Left lung (tissue), 4 donors: ENCODE measurements at regions not wholly inside any gene's neighbourhood (a gene's known extent, or its start where the extent isn't known, plus 50 kb on each side); places are given as distances from the start of the nearest gene placed in this dataset.
A peak's percentile ranks its signal among the peaks of the same experiment; 100 is the strongest.

Experiments used
- ATAC-seq: fragments of 200-7000 bp; cut with Tn5 transposase; one replicate; pipeline ENCODE4 v1.9.1; 2020; ENCODE audit warnings: moderate library complexity
- DNase-seq, 4 donors: peaks; one replicate each; pipeline ENCODE4 v3.0.0-alpha.2; 2013 to 2020
- H3K27ac ChIP-seq, 2 donors: fragments of 200-600 bp; sonication (generic) in 1 of 2; one replicate each; pipeline versions ENCODE4 v1.5.0 to v1.8.0; 2020 to 2021
- H3K27me3 ChIP-seq, 2 donors: fragments of 200-600 bp; sonication (generic) in 1 of 2; one replicate each; pipeline versions ENCODE4 v1.5.0 to v1.8.0; 2020 to 2021
- H3K36me3 ChIP-seq, 2 donors: fragments of 200-600 bp; sonication (generic) in 1 of 2; one replicate each; pipeline versions ENCODE4 v1.5.0 to v1.8.0; 2020 to 2021
- H3K4me1 ChIP-seq, 2 donors: fragments of 200-600 bp; one replicate each; pipeline ENCODE4 v1.8.0; 2021
- H3K4me3 ChIP-seq, 2 donors: fragments of 200-600 bp; sonication (generic) in 1 of 2; one replicate each; pipeline versions ENCODE4 v1.5.0 to v1.8.0; 2020 to 2021; ENCODE audit warnings: mild to moderate bottlenecking in 1 of 2
- H3K9me3 ChIP-seq, 2 donors: fragments of 200-600 bp; sonication (generic) in 1 of 2; one replicate each; pipeline versions ENCODE4 v1.5.0 to v1.8.0; 2020 to 2021
- intact Hi-C, 2 donors: fragments of 100-400 bp; cut with DNase I; formaldehyde crosslinking; loops; one replicate each; pipeline versions ENCODE4 v1.11.2 to v1.14.2; 2022
- TF ChIP-seq, protein P1 (sequence below), 2 donors: fragments of 200-600 bp; sonication (generic) in 1 of 2; IDR thresholded peaks; one replicate each; pipeline versions ENCODE4 v1.5.0 to v1.8.0; 2021; ENCODE audit warnings: antibody characterized with exemption in 2 of 2
- donor health status: DM: no; HTN: yes; CAD: no.
- donor health status: DM: no; HTN: no; CAD: no.

DNA sequence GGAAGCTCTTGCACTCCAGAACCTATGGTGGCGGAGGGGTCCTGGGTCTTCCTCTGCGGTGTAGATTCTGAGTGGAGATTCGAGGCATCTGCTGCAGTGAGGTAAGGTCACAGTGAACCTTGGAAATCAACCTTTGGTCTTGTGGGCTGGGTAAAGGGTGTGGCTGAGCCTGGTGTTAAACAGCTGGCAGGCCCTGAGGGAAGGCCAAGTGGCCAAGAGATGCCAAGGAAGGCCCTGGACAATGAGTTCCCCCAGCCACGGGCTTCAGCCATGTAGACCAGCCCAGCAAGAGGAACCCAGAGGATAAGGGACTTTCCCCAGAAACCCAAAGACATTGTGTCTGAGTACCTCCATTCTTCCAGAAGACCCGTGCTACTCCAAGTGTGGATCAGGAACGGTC, 137.2 kb upstream of the ETS2 start:
- TF ChIP-seq, protein P1, sequence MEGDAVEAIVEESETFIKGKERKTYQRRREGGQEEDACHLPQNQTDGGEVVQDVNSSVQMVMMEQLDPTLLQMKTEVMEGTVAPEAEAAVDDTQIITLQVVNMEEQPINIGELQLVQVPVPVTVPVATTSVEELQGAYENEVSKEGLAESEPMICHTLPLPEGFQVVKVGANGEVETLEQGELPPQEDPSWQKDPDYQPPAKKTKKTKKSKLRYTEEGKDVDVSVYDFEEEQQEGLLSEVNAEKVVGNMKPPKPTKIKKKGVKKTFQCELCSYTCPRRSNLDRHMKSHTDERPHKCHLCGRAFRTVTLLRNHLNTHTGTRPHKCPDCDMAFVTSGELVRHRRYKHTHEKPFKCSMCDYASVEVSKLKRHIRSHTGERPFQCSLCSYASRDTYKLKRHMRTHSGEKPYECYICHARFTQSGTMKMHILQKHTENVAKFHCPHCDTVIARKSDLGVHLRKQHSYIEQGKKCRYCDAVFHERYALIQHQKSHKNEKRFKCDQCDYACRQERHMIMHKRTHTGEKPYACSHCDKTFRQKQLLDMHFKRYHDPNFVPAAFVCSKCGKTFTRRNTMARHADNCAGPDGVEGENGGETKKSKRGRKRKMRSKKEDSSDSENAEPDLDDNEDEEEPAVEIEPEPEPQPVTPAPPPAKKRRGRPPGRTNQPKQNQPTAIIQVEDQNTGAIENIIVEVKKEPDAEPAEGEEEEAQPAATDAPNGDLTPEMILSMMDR (IDR thresholded peaks at IDR 0.05): no peak
- Histone ChIP-seq H3K4me3 (no peak overlapping the region), H3K9me3 (no peaks in the 10 kb centered on the region), H3K4me1 (no peaks in the 10 kb centered on the region), H3K27ac (no peak overlapping the region), H3K27me3 (peaks cover 0 to 9% of the 10 kb centered on the region in 2 donors), H3K36me3 (no peaks in the 10 kb centered on the region)
- intact Hi-C loops: no loop called here
- ATAC-seq (peak; percentile 16), DNase-seq (no peak)

DNA sequence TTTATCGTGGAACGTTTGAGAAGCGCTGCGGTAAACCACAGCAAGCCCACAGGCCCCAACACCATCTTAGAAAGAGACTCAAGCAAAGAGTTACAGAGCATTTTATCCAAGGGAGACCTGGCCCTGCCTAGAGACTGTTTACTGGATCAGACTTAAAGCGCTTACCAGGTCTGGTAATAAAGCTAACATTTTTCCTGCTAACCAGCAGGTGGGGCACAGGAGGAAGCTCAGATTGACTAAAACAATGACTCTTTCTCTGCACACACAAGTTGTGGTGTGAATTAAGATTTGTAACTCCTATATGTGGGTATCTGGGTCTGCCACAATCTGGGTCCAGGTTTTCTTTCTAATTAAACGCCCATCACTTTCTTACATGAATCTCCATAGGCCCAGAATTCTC, 136.5 kb upstream of the ETS2 start:
- Histone ChIP-seq H3K9me3 (no peaks in the 10 kb centered on the region), H3K4me3 (no peak overlapping the region), H3K36me3 (no peaks in the 10 kb centered on the region), H3K27me3 (peaks cover 0 to 6% of the 10 kb centered on the region in 2 donors), H3K27ac (no peak overlapping the region), H3K4me1 (no peaks in the 10 kb centered on the region)
- ATAC-seq: peak; percentile 48
- intact Hi-C loops: no loop called here
- TF ChIP-seq, protein P1 (IDR thresholded peaks at IDR 0.05): peak in 1 of 2 donors; percentile 20
- peak in 1 of 4 donors; percentile 30 for DNase-seq

DNA sequence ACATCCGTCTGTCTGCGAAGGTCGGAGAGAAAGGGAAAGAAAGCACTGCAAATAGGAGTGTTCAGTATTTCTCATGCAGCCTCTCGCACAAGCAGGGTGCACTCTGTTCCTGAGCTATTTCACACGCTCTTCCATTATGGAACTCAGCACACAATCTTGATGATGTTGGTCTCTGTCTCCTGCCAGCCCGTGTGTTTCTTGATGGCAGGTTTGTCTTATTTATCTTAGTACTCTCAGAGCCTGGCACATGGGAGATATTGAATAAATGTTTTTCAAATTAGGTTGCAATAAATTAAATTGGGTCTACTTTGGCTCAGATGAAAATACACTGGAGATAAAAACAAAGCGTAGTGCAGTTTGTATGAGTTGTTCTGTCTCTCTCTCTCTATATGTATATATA, 134.9 kb upstream of the ETS2 start:
- TF ChIP-seq, protein P1 (IDR thresholded peaks at IDR 0.05): no peak
- H3K4me3 ChIP-seq: no peak overlapping the region
- DNase-seq (no peak), ATAC-seq (no peak)
- no peak overlapping the region for H3K27ac ChIP-seq
- no peaks in the 10 kb centered on the region for H3K36me3 ChIP-seq
- H3K27me3 ChIP-seq: peaks cover 0 to 14% of the 10 kb centered on the region in 2 donors
- intact Hi-C loops: no loop called here
- H3K9me3 ChIP-seq: no peaks in the 10 kb centered on the region
- no peaks in the 10 kb centered on the region for H3K4me1 ChIP-seq

DNA sequence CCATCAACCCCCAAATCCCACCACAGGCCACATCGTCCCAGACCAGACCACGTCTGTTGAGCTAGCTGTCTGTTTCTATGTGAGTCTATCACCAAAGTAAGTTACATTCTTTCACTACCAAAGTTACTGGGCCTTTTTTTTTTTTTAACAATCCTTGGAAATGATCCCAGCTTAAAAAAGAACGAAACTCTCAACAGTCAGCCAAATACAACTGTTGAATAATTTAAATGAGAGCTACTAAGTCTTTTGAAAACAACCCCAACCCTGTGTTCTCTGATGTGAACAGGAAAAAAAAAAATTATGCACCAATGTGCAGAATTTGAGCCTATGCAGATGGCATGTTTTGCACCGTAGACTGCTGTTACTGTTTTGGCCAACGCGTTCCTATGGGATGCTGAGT, 134.0 kb upstream of the ETS2 start:
- Histone ChIP-seq H3K27me3 (peaks cover 0 to 22% of the 10 kb centered on the region in 2 donors), H3K4me3 (no peak overlapping the region), H3K27ac (no peak overlapping the region), H3K9me3 (no peaks in the 10 kb centered on the region), H3K4me1 (no peaks in the 10 kb centered on the region), H3K36me3 (no peaks in the 10 kb centered on the region)
- intact Hi-C loops: no loop called here
- ATAC-seq: no peak
- DNase-seq: peak in 2 of 4 donors; percentile 46 to 60
- TF ChIP-seq, protein P1 (IDR thresholded peaks at IDR 0.05): no peak

DNA sequence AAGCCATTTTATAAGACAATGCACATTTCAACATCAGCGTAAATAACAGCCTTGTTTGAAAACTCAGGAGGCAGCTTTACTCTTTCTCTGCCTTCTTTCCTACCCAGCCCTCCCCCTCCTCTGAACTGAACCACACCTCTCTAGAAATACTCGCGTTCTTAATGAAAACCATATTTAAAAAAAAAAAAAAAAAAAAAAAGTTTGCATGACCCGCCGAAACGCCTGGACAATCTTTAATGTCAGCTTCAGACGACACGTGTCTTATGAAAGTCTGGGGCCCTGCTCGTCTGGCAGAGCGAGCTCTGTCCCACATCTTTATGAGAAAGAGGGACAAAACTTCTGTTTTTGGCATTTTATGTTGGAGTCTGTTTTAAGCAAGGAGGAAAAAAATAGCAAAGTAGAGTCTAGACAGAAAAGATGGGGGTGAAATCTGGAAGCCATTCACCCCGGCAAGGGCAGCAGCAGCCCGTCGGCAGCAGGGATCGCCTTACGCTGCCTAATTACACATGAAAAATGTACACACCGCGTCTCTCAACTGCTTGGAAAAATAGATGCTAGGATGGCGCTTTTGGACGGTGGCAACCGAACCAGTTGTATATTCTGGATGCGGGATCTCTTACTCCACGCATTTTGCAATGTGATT, 130.4 kb upstream of the ETS2 start:
- TF ChIP-seq, protein P1 (IDR thresholded peaks at IDR 0.05): no peak
- Histone ChIP-seq H3K4me1 (peaks cover 4 to 14% of the 10 kb centered on the region in 2 donors), H3K27me3 (peaks cover 0 to 42% of the 10 kb centered on the region in 2 donors), H3K27ac (no peak overlapping the region), H3K36me3 (no peaks in the 10 kb centered on the region), H3K9me3 (no peaks in the 10 kb centered on the region), H3K4me3 (no peak overlapping the region)
- DNase-seq: no peak
- ATAC-seq: no peak
- intact Hi-C loops: no loop called here
